ENCODE measurements at regions not wholly inside any gene's neighbourhood (a gene's known extent, or its start where the extent isn't known, plus 50 kb on each side); places are given as distances from the start of the nearest gene placed in this dataset.

GRCh38 chr10:113319479-113319878 is 233.4 kb upstream of the HABP2 start:
- no peak for TF ChIP-seq CTCF (IDR thresholded peaks at IDR 0.05; ENCODE audit: poor library complexity, severe bottlenecking)
- TF ChIP-seq EZH2 (IDR thresholded peaks at IDR 0.05; ENCODE audit: borderline replicate concordance, insufficient read depth, low read length, poor library complexity, severe bottlenecking), result no peak
- no peak for TF ChIP-seq SMC3 (conservative IDR thresholded peaks at IDR 0.05; ENCODE audit: poor library complexity)
- TF ChIP-seq POLR2AphosphoS5 (IDR thresholded peaks at IDR 0.05), result no peak
- no peak for TF ChIP-seq MXI1 (conservative IDR thresholded peaks at IDR 0.05; ENCODE audit: poor library complexity, severe bottlenecking)
- TF ChIP-seq REST (IDR thresholded peaks at IDR 0.05; ENCODE audit: borderline replicate concordance), result no peak
- no peak for TF ChIP-seq RAD21 (conservative IDR thresholded peaks at IDR 0.05)
- TF ChIP-seq TAF1 (IDR thresholded peaks at IDR 0.05; ENCODE audit: low read depth), result no peak
- no peak for TF ChIP-seq EP300 (conservative IDR thresholded peaks at IDR 0.05; ENCODE audit: poor library complexity, severe bottlenecking)
